ENCODE measurements at regions not wholly inside any gene's neighbourhood (a gene's known extent, or its start where the extent isn't known, plus 50 kb on each side); places are given as distances from the start of the nearest gene placed in this dataset.

DNA sequence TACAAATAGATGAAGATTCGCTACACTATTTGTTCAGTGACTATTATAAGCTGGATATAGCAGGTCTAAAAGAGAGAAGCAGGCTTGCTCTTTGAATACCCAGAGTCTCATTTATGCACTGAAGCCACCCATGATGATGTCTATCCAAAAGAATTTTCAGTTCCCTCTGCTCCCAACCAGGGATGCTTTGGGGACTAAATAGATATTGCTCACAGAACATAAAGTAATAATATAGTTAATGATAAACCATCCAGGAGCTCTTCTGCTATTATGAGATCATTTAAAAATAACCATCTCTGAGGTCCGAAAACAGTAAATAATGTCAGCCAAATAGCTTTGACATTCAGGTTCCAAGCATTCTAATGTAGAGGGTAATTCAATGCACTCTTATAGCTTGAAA is 875.4 kb downstream of the SORCS3 start:
- no peak for DNase-seq

GRCh38 chr10:105514106-105514505 is 873.0 kb downstream of the SORCS3 start:
- no peak for DNase-seq

DNA sequence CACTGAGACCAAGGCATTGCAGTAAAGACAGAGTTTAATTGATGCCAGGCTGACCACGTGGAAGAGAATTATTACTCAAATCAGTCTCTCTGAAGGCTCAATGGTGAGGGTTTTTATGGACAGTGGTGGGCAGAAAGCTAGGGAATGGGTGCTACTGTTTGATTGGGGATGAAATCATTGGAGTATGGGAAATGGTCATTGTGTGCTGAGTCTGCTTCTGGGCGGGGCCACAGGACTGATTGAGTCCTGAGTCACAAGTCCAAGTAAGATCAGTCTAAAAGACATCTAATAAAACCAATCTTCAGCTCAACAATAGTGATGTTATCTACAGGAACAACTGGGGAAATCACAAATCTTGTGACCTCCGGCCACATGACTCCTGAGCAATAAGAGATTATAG is 868.4 kb downstream of the SORCS3 start:
- no peak for DNase-seq

GRCh38 chr10:105506262-105506661 is 865.2 kb downstream of the SORCS3 start:
- DNase-seq, result no peak

DNA sequence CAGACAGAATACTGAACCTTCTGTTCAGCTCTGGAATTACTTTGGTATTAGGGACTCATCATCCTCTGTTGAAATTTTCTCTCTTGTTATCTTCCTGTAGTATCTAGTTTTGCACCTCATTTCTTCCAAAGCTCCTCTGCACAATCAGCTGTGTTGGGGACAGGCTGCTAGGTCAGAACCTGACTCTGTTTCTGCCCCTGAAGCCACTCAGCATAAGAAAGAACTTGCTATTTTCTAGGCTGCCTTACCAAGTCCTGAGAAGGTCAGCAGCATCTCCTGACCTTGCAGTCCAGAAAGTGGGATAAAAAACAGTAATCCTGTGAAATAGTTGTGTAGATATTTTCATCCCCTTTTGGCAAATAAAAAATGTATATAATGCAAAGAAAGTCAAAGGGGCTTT is 862.6 kb downstream of the SORCS3 start:
- DNase-seq, result no peak

DNA sequence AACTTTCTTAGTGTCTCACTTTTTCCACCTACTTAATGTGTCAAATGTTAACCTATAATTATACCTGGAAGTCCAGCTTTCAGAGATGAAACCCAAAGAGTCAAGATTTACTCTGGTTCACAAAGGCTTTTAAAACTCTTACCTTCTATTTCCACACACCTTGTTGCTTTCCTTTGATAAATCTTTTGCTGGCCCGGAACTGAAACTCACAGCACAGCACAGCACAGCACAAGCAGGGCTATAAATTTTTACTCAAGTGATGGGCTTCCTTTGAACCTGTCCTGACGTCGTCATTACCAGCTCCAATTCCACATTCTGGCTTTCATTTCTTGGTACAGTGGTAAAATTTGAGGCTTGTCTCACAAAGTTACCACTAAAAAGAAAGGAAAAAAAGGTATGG is 861.0 kb downstream of the SORCS3 start:
- DNase-seq, result no peak

DNA sequence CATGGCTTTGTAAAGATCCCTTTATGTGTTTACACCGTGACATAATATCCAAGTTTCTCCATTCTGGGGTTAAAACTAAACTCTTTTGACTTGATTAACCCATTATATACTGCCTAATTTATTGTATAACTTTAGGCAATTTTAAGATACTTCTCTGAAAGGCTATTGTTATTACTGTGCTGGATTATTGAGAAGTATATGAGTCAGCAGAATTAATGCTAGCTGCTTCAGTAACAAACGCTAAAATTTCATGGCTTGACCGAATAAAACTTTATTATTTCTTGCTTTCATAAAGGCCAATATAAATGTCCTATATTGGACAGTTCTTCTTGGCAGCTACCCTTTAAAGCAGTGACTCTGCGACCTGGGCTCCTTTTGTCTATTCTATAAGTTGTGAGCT is 853.9 kb downstream of the SORCS3 start:
- no peak for DNase-seq

- no peak for DNase-seq
These were observed 853.2 kb downstream of the SORCS3 start for GRCh38 chr10:105494303-105494702.

- DNase-seq, result no peak
These were observed 832.1 kb downstream of the SORCS3 start for GRCh38 chr10:105473170-105473569.

GRCh38 chr10:105468759-105469158 is 827.7 kb downstream of the SORCS3 start:
- DNase-seq, result no peak

DNA sequence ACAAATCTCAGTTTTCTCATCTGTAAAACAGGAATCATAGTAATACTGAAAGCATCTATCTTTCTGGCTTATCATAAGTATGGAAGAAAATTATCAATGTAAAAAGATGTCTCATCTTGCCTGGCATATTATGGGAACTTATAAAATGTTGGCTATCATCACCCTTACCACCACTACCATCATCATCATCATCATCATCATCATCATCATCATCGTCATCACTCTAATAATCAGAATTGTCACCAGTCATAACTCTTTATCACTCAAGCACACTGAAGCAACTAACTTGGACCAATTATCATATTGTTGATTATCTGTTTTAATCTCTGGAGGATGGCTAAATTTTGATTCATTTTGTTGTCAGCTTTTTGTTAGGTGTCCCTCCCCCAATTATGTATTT is 825.4 kb downstream of the SORCS3 start:
- DNase-seq, result no peak

- DNase-seq, result no peak
These were observed 793.9 kb downstream of the SORCS3 start for GRCh38 chr10:105434970-105435369.

- no peak for DNase-seq
These were observed 772.9 kb downstream of the SORCS3 start for GRCh38 chr10:105413997-105414396.

GRCh38 chr10:105409370-105409769 is 768.3 kb downstream of the SORCS3 start:
- DNase-seq, result no peak

DNA sequence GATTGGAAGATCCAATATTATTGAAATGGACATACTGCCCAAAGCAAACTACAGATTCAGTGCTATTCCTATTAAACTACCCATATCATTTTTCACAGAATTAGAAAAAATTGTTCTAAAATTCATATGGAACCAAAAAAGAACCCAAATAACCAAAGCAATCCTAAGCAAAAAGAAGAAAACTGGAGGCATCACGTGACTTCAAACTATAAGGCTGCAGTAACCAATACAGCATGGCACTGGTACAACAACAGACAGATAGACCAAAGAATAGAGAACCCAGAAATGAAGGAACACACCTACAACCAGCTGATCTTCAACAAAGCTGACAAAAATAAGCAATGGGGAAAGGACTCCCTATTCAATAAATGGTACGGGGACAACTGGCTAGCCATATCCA is 765.4 kb downstream of the SORCS3 start:
- no peak for DNase-seq

DNA sequence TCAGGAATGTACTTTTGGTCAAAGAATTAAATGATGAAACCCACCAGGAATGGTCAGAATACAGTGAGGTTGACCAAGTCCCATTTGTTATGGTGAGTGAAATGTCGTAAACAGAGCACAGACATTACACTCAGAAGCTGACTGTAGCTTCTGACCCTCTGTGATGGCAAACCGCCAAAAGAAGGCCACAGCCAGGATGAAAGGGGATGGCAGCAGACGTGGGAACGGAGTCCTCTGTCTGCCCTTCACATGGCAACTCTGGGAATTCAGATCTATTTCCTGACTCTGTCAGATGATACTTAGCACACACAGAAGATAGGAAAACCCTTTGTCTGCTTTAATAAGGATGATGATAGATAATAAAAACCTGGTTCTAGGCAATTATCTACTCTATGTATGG is 757.1 kb downstream of the SORCS3 start:
- no peak for DNase-seq

DNA sequence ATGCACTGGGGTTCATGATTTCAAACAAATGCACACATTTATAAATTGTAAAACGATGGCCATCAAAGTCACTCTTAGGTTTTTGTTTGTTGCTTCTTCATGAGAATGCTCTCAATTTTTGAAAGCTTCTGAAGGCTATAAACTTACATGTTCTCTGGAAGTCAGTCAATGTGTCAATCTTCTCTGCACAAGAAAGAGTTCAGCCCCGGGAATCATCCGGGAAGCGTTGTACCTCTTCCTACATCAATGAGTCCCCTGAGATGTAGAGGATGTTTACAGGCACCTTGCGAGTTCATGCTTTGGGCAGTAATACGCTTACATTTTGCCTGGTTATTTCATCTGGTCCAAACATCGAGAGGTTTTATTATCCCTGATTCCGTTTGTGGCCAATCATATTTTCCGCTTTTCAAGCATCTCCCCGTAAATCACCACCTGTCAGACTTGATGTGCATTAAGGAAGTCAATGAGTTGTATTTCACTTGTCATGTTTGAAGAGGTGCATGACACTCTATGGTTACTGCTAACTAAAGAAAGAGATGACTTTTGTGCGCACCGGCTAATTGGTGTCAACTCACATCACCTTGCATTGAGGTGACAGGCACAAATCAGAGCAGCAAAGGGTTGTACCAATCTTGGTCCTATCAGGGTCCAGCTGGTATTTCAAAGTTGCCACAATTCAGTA is 750.7 kb downstream of the SORCS3 start:
- no peak for DNase-seq

DNA sequence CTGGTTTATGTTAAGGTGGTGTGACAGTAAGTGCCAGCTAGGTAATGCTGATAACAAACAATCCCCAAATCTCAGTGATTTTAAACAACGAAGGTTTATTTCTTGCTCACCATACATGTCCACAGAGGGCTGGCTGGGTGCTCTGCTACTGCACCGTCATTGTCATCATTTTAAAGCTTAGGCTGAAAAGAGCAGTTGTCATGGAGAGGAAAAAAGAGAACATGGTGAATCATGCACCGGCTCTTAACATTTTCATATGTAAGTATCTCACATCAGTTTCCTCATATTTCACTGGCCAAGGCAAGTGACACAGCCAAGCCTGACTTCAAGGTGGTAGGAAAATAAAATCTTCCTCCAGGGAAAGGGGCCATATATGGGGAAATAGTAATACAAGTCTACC is 746.9 kb downstream of the SORCS3 start:
- DNase-seq, result no peak

DNA sequence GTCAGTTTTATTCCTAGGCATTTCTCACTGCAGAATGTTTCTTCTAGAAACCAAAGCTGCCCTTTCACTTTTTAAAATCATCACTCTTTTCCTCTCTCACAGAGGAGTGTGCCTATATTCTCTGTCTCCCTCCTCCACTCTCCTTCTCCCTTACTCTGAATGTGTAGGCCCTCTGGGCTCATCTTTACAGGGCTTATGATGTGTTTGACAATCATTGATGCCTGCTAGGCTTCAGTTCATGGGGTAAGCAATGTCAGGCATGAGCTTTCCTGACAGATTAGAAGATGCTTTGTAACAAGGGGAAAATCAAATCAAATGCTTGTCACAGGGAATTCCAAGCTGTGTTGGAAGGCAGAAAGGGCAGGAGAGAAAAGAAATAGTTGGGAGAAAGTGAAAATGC is 742.9 kb downstream of the SORCS3 start:
- no peak for DNase-seq

GRCh38 chr10:105370692-105371091 is 729.6 kb downstream of the SORCS3 start:
- DNase-seq, result no peak

DNA sequence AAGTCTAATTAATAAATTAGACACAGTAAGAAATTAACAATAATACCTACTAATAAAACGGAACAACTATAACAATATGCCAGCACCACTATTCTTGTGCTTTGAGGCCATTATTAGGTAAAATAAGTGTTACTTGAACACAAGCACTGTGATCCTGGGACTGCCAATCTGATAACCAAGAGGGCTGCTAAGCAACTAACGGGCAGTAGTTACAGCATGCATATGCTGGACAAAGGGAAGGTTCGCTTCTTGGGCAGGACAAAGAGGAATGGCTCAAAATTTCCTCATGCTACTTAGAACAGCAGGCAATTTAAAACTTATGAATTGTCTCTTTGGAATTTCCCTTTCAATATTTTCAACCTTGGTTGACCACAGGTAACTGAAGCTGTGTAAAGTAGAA is 718.6 kb downstream of the SORCS3 start:
- no peak for DNase-seq

DNA sequence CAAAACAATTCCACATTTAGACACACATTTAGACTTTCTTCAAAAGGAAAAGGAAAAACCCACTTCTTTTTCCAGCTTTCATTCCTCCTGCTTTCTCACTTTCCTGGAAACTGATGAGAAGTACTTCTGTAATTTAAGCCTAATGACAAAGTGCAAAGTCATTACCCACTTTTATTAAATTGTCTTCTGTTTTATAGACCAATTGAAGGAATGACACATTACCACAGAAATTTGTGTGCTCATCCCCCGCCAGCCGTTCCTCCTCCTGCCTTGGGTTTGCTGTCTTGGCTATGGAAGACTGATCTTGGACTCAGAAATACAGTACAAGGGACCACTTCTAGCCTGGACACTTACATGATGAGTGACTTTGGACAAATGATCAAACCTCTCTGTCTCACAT is 717.8 kb downstream of the SORCS3 start:
- DNase-seq, result no peak

DNA sequence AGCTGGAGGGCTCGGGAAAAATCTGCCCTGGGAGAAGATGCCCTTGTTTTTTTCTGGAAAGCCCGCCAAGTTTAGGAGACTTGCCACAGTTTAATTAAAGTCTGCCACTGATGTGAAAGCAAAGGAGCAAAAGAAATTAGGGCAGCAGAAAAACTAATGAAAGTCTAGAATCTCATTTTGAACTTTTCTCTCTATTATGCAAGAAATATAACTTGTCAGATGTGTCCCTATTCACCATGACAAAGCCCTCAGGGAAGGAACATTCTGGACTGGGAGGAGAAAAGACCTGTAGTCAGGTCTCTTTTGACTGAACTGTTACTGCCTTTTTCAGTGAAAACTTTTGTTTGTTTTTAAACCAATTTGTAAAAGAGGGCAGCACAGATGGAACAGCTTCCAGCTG is 715.5 kb downstream of the SORCS3 start:
- DNase-seq, result no peak

DNA sequence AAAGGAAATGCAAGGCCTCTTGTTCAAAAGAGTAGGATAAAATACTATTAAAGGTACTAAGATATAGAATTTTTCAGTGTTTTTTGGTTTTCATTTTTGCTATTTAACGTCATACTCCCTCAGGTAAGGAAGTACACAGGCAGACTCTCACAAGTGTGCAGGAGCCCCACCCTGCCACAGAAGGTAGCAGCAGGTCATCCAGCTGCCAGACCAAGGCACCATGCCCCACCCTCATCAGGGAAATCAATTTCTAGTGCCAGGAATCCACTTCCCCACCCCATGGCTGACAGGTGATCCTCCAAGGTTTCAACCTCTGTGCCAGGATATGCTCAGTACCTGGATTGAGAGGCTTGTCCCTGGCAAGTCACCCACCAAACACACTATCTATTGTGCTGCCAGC is 712.9 kb downstream of the SORCS3 start:
- DNase-seq, result no peak

- no peak for DNase-seq
These were observed 711.7 kb downstream of the SORCS3 start for GRCh38 chr10:105352827-105353226.
